IMR-90 (cell line): ENCODE measurements at regions not wholly inside any gene's neighbourhood (a gene's known extent, or its start where the extent isn't known, plus 50 kb on each side); places are given as distances from the start of the nearest gene placed in this dataset.

Experiments
- ATAC-seq: fragments of 200-7000 bp; cut with Tn5 transposase; 2 replicates; pipeline ENCODE4 v1.9.1; 2020; ENCODE audit warnings: low read depth, mild to moderate bottlenecking, moderate library complexity
- BruUV-seq: library from RNA; stranded (reverse); fragments of 400-500 nt; replicated peaks from 2 replicates; lab custom pipeline; 2021; lab: Mats Ljungman, UMichigan
- CTCF ChIA-PET: fragments of 300-600 bp; formaldehyde crosslinking; extraction: SDS; loops from one replicate; lab custom pipeline; 2021; ENCODE audit warnings: antibody characterized with exemption; lab: Yijun Ruan, JAX
- POLR2A ChIA-PET: fragments of 300-600 bp; sonication (Branson Sonifier 250); formaldehyde crosslinking; loops from one replicate; lab custom pipeline; 2022; ENCODE audit warnings: antibody characterized with exemption; ENCODE audit not compliant: unreplicated experiment; lab: Charles Lee
- DNase-seq: peaks from one replicate; pipeline ENCODE4 v3.0.0; 2013
- H2AFZ ChIP-seq: replicated peaks from 2 replicates; pipeline ENCODE3; 2013; ENCODE audit warnings: low read length, mild to moderate bottlenecking; ENCODE audit not compliant: poor library complexity
- H2AK5ac ChIP-seq: 2 replicates; pipeline ENCODE4 v1.6.1; 2013; ENCODE audit warnings: low read depth, low read length, inconsistent platforms
- H2AK9ac ChIP-seq: replicated peaks from 2 replicates; pipeline ENCODE3; 2013; ENCODE audit warnings: mild to moderate bottlenecking, low read depth, low read length, moderate library complexity; ENCODE audit not compliant: poor library complexity
- H2BK120ac ChIP-seq: 2 replicates; pipeline ENCODE4 v1.6.1; 2013; ENCODE audit warnings: low read depth, low read length, inconsistent platforms
- H2BK15ac ChIP-seq: 3 replicates; pipeline ENCODE4 v1.6.1; 2013; ENCODE audit warnings: low read depth, low read length, inconsistent platforms
- H2BK20ac ChIP-seq: 2 replicates; pipeline ENCODE4 v1.6.1; 2013; ENCODE audit warnings: low read depth, mild to moderate bottlenecking, inconsistent platforms, low read length, moderate library complexity
- H2BK5ac ChIP-seq: 2 replicates; pipeline ENCODE4 v1.6.1; 2013; ENCODE audit warnings: mild to moderate bottlenecking, low read depth, low read length, inconsistent platforms; ENCODE audit not compliant: poor library complexity, severe bottlenecking
- H3K14ac ChIP-seq: replicated peaks from 2 replicates; pipeline ENCODE4 v1.6.1; 2013; ENCODE audit warnings: low read depth, low read length, inconsistent platforms
- H3K18ac ChIP-seq: 2 replicates; pipeline ENCODE4 v1.6.1; 2013; ENCODE audit warnings: low read depth, low read length, control low read depth
- H3K23ac ChIP-seq: 2 replicates; pipeline ENCODE4 v1.6.1; 2013; ENCODE audit warnings: low read depth, low read length, inconsistent platforms
- H3K27ac ChIP-seq: 2 replicates; pipeline ENCODE4 v1.5.1; 2013; ENCODE audit warnings: mild to moderate bottlenecking, control low read depth, low read length; ENCODE audit not compliant: insufficient read depth
- H3K27me3 ChIP-seq: 2 replicates; pipeline ENCODE4 v1.6.1; 2013; ENCODE audit warnings: low read length; ENCODE audit not compliant: control insufficient read depth, insufficient read depth
- H3K36me3 ChIP-seq: 2 replicates; pipeline ENCODE4 v1.6.1; 2013; ENCODE audit warnings: low read length, mixed read lengths; ENCODE audit not compliant: control insufficient read depth, insufficient read depth
- H3K4ac ChIP-seq: 2 replicates; pipeline ENCODE4 v1.6.1; 2013; ENCODE audit warnings: low read depth, low read length, inconsistent platforms
- H3K4me1 ChIP-seq: 2 replicates; pipeline ENCODE4 v1.6.1; 2013; ENCODE audit warnings: low read length, mixed read lengths; ENCODE audit not compliant: control insufficient read depth, insufficient read depth
- H3K4me2 ChIP-seq: 2 replicates; pipeline ENCODE4 v1.6.1; 2013; ENCODE audit warnings: low read depth, mild to moderate bottlenecking, control low read depth, low read length, moderate library complexity
- H3K4me3 ChIP-seq: 2 replicates; pipeline ENCODE4 v1.5.1; 2013; ENCODE audit warnings: low read depth, mild to moderate bottlenecking, control low read depth, low read length, moderate library complexity; ENCODE audit not compliant: insufficient read depth
- H3K56ac ChIP-seq: 2 replicates; pipeline ENCODE4 v1.6.1; 2013; ENCODE audit warnings: low read length, inconsistent platforms; ENCODE audit not compliant: insufficient read depth; ENCODE audit errors: extremely low read depth
- H3K79me1 ChIP-seq, 2 experiments: 2 replicates each; pipeline ENCODE4 v1.6.1; 2013; ENCODE audit warnings: low read length in 2 of 2, inconsistent platforms in 1 of 2, low read depth in 1 of 2
- H3K9ac ChIP-seq: 2 replicates; pipeline ENCODE4 v1.6.1; 2013; ENCODE audit warnings: low read depth, low read length, control low read depth
- H3K9me1 ChIP-seq: 2 replicates; pipeline ENCODE4 v1.6.1; 2013; ENCODE audit warnings: low read length, inconsistent platforms; ENCODE audit not compliant: insufficient read depth
- H3K9me3 ChIP-seq: 2 replicates; pipeline ENCODE4 v1.6.1; 2013; ENCODE audit warnings: low read length; ENCODE audit not compliant: control insufficient read depth, insufficient read depth
- H4K20me1 ChIP-seq: 2 replicates; pipeline ENCODE4 v1.6.1; 2013; ENCODE audit warnings: low read length, inconsistent platforms; ENCODE audit not compliant: insufficient read depth
- H4K5ac ChIP-seq: 2 replicates; pipeline ENCODE4 v1.6.1; 2013; ENCODE audit warnings: mild to moderate bottlenecking, low read depth, low read length, control low read depth
- H4K8ac ChIP-seq, 2 experiments: 2 replicates each; pipeline ENCODE4 v1.6.1; 2013; ENCODE audit warnings: low read depth in 2 of 2, low read length in 2 of 2, control low read depth in 1 of 2, inconsistent platforms in 1 of 2
- H4K91ac ChIP-seq: 2 replicates; pipeline ENCODE4 v1.6.1; 2013; ENCODE audit warnings: low read depth, low read length, inconsistent platforms; ENCODE audit not compliant: insufficient read depth
- BHLHE40 ChIP-seq: fragments of 150-350 bp; IDR thresholded peaks from 2 replicates; pipeline ENCODE4 v1.6.1; 2016; ENCODE audit warnings: mild to moderate bottlenecking, low read depth, low read length
- CEBPB ChIP-seq: IDR thresholded peaks from 2 replicates; pipeline ENCODE4 v1.6.1; 2012; ENCODE audit warnings: low read depth, low read length, improper control_type of control experiment
- CHD1 ChIP-seq: IDR thresholded peaks from 2 replicates; pipeline ENCODE4 v1.6.1; 2012; ENCODE audit warnings: low read depth, low read length, improper control_type of control experiment
- FOS ChIP-seq: fragments of 150-350 bp; IDR thresholded peaks from 2 replicates; pipeline ENCODE4 v1.6.1; 2016; ENCODE audit warnings: low read depth, low read length
- MAFK ChIP-seq: IDR thresholded peaks from 2 replicates; pipeline ENCODE4 v1.6.1; 2012; ENCODE audit warnings: low read depth, low read length, improper control_type of control experiment
- MAZ ChIP-seq: IDR thresholded peaks from 2 replicates; pipeline ENCODE4 v1.6.1; 2012; ENCODE audit warnings: low read depth, mild to moderate bottlenecking, low read length, improper control_type of control experiment, moderate library complexity, borderline replicate concordance
- MXI1 ChIP-seq: IDR thresholded peaks from 2 replicates; pipeline ENCODE4 v1.6.1; 2012; ENCODE audit warnings: low read depth, mild to moderate bottlenecking, low read length, moderate library complexity, borderline replicate concordance
- NFE2L2 ChIP-seq: fragments of 150-350 bp; IDR thresholded peaks from 2 replicates; pipeline ENCODE4 v1.6.1; 2016; ENCODE audit warnings: low read depth, mild to moderate bottlenecking, low read length
- POLR2A ChIP-seq: IDR thresholded peaks from 2 replicates; pipeline ENCODE4 v1.6.1; 2012; ENCODE audit warnings: mild to moderate bottlenecking, low read depth, low read length
- RAD21 ChIP-seq: IDR thresholded peaks from 2 replicates; pipeline ENCODE4 v1.6.1; 2012; ENCODE audit warnings: low read length, improper control_type of control experiment
- RCOR1 ChIP-seq: IDR thresholded peaks from 2 replicates; pipeline ENCODE4 v1.6.1; 2012; ENCODE audit warnings: mild to moderate bottlenecking, low read length, improper control_type of control experiment; ENCODE audit not compliant: insufficient replicate concordance
- RFX5 ChIP-seq: IDR thresholded peaks from 2 replicates; pipeline ENCODE4 v1.8.0; 2012; ENCODE audit warnings: low read depth, mild to moderate bottlenecking, low read length, moderate library complexity
- WGBS, 2 experiments: methylation state at CpG; one replicate each; pipeline versions ENCODE4 v1.1.5 to v1.1.7; 2013; ENCODE audit warnings: missing lambda C conversion rate in 2 of 2; ENCODE audit not compliant: insufficient read length in 1 of 2; ENCODE audit errors: extremely low coverage in 2 of 2; 5-methylcytosine and 5-hydroxymethylcytosine counted together
- dilution Hi-C: fragments of 300-500 bp; cut with HindIII; formaldehyde crosslinking; loops from one replicate; pipeline ENCODE4 v1.14.3; 2018; ENCODE audit warnings: low sequenced_read_pairs; ENCODE audit not compliant: unreplicated experiment
- in situ Hi-C: fragments of 300-500 bp; cut with MboI; formaldehyde crosslinking; loops from 3 replicates; pipeline ENCODE4 v1.14.3; 2019; ENCODE audit warnings: low sequenced_read_pairs, inconsistent platforms, mixed read lengths
- intact Hi-C: fragments of 100-400 bp; cut with micrococcal nuclease; formaldehyde crosslinking; loops from 2 replicates; pipeline ENCODE4 v1.10.0; 2022
- TF ChIP-seq, protein P1 (sequence below): conservative IDR thresholded peaks from 2 replicates; pipeline ENCODE4 v1.5.1; 2012; ENCODE audit warnings: mild to moderate bottlenecking, low read depth, low read length, improper control_type of control experiment
- TF ChIP-seq, protein P2 (sequence below): fragments of 150-350 bp; IDR thresholded peaks from 2 replicates; pipeline ENCODE4 v1.6.1; 2017; ENCODE audit warnings: mild to moderate bottlenecking, antibody characterized with exemption, low read length, low read depth

DNA sequence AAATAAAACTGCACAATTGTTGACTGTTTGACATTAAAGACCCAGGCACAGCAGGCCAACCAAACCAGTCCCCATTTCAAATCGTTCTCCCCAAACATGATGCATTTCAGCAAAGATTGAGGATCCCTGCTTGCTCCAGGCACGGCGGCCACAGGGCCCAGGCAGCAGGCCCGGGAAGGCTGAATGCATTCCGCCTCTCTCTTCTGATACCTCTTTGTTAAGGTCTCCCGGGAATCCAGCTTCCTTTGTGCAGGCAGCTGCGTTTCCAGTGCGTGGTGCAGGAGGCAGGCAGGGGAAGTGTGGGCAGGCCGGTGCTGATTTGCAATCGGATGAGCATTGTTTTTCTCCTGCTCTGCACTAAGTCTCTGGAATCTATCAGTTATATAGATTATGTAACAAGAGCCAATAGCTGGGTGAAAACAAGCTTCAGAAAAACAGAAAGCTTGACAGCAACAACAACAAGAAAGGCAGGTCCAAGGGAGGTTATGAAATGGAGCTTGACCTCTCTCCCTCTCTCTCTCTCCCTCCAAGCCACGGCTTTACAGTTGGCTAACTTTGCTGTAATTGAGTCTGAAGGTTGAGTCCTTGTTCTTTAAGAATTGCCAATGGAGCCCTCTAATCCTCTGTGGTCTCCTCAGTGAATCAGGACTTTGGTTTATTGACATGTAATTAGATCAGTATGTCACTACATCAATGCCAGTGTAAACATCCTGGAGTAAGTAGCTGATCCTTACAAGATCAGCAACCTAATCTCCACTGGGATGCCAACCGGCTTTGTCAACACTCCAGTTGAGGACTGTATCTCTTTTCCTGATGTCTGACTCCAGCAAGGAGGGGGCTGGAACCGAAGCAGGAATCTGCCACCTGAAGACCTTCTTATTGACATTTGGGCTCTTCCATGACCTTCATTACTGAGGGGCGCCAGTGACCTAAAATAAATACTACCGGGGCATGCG lies 338.0 kb downstream of the TEX29 start:
- H2AK5ac ChIP-seq: no peak overlapping the region
- H3K4me2 ChIP-seq: no peak overlapping the region
- H3K56ac ChIP-seq: no peak overlapping the region
- DNase-seq (no peak), ATAC-seq (no peak)
- H4K5ac ChIP-seq: no peak overlapping the region
- H4K91ac ChIP-seq: no peak overlapping the region
- no peak overlapping the region for H3K4ac ChIP-seq
- H3K18ac ChIP-seq: no peak overlapping the region
- no peaks in the 10 kb centered on the region for H3K36me3 ChIP-seq
- no peaks in the 10 kb centered on the region for H3K4me1 ChIP-seq
- WGBS, 2 experiments: 40% methylated on average over 2 of the region's 16 CpGs; no CpG with 5 or more reads in 1 of the 2 experiments
- H2BK120ac ChIP-seq: no peak overlapping the region
- intact Hi-C loops: no loop called here
- no peak overlapping the region for H2AFZ ChIP-seq
- peaks cover 37% of the 10 kb centered on the region for H3K9me3 ChIP-seq
- H3K23ac ChIP-seq: no peak overlapping the region
- TF ChIP-seq CEBPB (no peak), RCOR1 (no peak), RAD21 (no peak), POLR2A (no peak), MAFK (no peak), MAZ (no peak), MXI1 (no peak), NFE2L2 (no peak), CHD1 (no peak), BHLHE40 (no peak), FOS (no peak), RFX5 (no peak)
- TF ChIP-seq, protein P1, sequence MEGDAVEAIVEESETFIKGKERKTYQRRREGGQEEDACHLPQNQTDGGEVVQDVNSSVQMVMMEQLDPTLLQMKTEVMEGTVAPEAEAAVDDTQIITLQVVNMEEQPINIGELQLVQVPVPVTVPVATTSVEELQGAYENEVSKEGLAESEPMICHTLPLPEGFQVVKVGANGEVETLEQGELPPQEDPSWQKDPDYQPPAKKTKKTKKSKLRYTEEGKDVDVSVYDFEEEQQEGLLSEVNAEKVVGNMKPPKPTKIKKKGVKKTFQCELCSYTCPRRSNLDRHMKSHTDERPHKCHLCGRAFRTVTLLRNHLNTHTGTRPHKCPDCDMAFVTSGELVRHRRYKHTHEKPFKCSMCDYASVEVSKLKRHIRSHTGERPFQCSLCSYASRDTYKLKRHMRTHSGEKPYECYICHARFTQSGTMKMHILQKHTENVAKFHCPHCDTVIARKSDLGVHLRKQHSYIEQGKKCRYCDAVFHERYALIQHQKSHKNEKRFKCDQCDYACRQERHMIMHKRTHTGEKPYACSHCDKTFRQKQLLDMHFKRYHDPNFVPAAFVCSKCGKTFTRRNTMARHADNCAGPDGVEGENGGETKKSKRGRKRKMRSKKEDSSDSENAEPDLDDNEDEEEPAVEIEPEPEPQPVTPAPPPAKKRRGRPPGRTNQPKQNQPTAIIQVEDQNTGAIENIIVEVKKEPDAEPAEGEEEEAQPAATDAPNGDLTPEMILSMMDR: no peak
- TF ChIP-seq, protein P2, sequence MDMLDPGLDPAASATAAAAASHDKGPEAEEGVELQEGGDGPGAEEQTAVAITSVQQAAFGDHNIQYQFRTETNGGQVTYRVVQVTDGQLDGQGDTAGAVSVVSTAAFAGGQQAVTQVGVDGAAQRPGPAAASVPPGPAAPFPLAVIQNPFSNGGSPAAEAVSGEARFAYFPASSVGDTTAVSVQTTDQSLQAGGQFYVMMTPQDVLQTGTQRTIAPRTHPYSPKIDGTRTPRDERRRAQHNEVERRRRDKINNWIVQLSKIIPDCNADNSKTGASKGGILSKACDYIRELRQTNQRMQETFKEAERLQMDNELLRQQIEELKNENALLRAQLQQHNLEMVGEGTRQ: no peak
- dilution Hi-C loops: no loop called here
- POLR2A ChIA-PET: no interaction called here
- no peak overlapping the region for H3K4me3 ChIP-seq
- H3K27ac ChIP-seq: no peak overlapping the region
- CTCF ChIA-PET: no interaction called here
- H2BK20ac ChIP-seq: no peak overlapping the region
- no peaks in the 10 kb centered on the region for H3K9me1 ChIP-seq
- no peak overlapping the region for H3K14ac ChIP-seq
- no peak overlapping the region for H4K8ac ChIP-seq
- no peaks in the 10 kb centered on the region for H4K20me1 ChIP-seq
- in situ Hi-C loops: no loop called here
- H2AK9ac ChIP-seq: no peak overlapping the region
- H3K9ac ChIP-seq: no peak overlapping the region
- no peak overlapping the region for H2BK15ac ChIP-seq
- no peaks in the 10 kb centered on the region for H3K79me1 ChIP-seq
- H3K27me3 ChIP-seq: no peaks in the 10 kb centered on the region
- H2BK5ac ChIP-seq: no peak overlapping the region
- no TSS peak for BruUV-seq
